ENCODE measurements at regions not wholly inside any gene's neighbourhood (a gene's known extent, or its start where the extent isn't known, plus 50 kb on each side); places are given as distances from the start of the nearest gene placed in this dataset.

DNA sequence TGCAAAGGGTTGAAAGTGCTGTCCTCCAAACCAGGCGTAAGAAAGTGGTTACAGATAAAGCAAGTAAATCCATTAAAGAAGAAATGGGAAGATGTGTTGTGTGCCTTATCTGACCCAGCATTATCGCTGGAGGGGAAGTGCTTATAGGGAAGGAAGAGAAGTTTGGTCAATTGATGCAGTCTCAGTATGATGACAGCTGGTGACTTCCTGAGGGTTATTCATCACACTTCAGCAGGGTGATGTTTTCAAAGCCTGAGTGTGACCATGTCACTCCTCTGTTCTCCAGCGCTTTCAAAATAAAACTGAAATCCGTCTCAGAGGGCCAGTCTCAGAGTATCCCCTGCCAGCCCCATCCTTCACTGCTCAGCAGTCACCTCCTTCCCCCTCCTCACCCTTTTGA is 505.4 kb upstream of the RBFOX1 start:
- TF ChIP-seq, protein P1, sequence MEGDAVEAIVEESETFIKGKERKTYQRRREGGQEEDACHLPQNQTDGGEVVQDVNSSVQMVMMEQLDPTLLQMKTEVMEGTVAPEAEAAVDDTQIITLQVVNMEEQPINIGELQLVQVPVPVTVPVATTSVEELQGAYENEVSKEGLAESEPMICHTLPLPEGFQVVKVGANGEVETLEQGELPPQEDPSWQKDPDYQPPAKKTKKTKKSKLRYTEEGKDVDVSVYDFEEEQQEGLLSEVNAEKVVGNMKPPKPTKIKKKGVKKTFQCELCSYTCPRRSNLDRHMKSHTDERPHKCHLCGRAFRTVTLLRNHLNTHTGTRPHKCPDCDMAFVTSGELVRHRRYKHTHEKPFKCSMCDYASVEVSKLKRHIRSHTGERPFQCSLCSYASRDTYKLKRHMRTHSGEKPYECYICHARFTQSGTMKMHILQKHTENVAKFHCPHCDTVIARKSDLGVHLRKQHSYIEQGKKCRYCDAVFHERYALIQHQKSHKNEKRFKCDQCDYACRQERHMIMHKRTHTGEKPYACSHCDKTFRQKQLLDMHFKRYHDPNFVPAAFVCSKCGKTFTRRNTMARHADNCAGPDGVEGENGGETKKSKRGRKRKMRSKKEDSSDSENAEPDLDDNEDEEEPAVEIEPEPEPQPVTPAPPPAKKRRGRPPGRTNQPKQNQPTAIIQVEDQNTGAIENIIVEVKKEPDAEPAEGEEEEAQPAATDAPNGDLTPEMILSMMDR (IDR thresholded peaks at IDR 0.05; ENCODE audit: insufficient read depth, low read length, poor library complexity, severe bottlenecking), result no peak
- TF ChIP-seq EZH2phosphoT487 (conservative IDR thresholded peaks at IDR 0.05; ENCODE audit: low read length), result no peak

Measured in SU-DHL-6 (cell line).